Neural progenitor cell (in vitro differentiated cells): ENCODE measurements at regions not wholly inside any gene's neighbourhood (a gene's known extent, or its start where the extent isn't known, plus 50 kb on each side); places are given as distances from the start of the nearest gene placed in this dataset.

Experiments
- DNase-seq: peaks from one replicate; pipeline ENCODE4 v3.0.0-alpha.2; 2016; ENCODE audit warnings: low spot score
- H2AFZ ChIP-seq: fragments of 200-600 bp; sonication (generic); replicated peaks from 2 replicates; pipeline ENCODE4 v1.6.1; 2016; ENCODE audit warnings: antibody characterized with exemption
- H3F3A ChIP-seq: fragments of 200-600 bp; sonication (generic); 2 replicates; pipeline ENCODE4 v1.6.1; 2016; ENCODE audit warnings: antibody characterized with exemption, low read depth
- H3K27ac ChIP-seq: fragments of 200-600 bp; sonication (generic); 2 replicates; pipeline ENCODE4 v1.5.1; 2016; ENCODE audit warnings: mild to moderate bottlenecking
- H3K27me3 ChIP-seq: fragments of 200-600 bp; sonication (generic); 2 replicates; pipeline ENCODE4 v1.6.1; 2016; ENCODE audit warnings: mild to moderate bottlenecking, moderate library complexity
- H3K36me3 ChIP-seq: fragments of 200-600 bp; sonication (generic); 2 replicates; pipeline ENCODE4 v1.5.1; 2016
- H3K4me1 ChIP-seq: fragments of 200-600 bp; sonication (generic); 2 replicates; pipeline ENCODE4 v1.6.1; 2016; ENCODE audit warnings: mixed run types
- H3K4me2 ChIP-seq: fragments of 200-600 bp; sonication (generic); 2 replicates; pipeline ENCODE4 v1.6.1; 2016
- H3K4me3 ChIP-seq: fragments of 200-600 bp; sonication (generic); 2 replicates; pipeline ENCODE4 v1.5.1; 2016
- H3K79me2 ChIP-seq: fragments of 200-600 bp; sonication (generic); 2 replicates; pipeline ENCODE4 v1.6.1; 2016; ENCODE audit warnings: low read depth
- H3K9ac ChIP-seq: fragments of 200-600 bp; sonication (generic); 2 replicates; pipeline ENCODE4 v1.6.1; 2016
- H3K9me3 ChIP-seq: fragments of 200-600 bp; sonication (generic); 2 replicates; pipeline ENCODE4 v1.5.1; 2016; ENCODE audit warnings: low read depth
- H4K20me1 ChIP-seq: fragments of 200-600 bp; sonication (generic); 2 replicates; pipeline ENCODE4 v1.6.1; 2016; ENCODE audit warnings: low read depth
- H3K27ac Mint-ChIP-seq: 3 replicates; pipeline ENCODE4 v1.8.0; 2021; ENCODE audit warnings: mixed read lengths
- H3K27me3 Mint-ChIP-seq: 2 replicates; pipeline ENCODE4 v1.8.0; 2022; ENCODE audit warnings: low read depth, mild to moderate bottlenecking, inconsistent platforms, moderate library complexity, mixed read lengths; ENCODE audit not compliant: insufficient read depth
- H3K36me3 Mint-ChIP-seq: 3 replicates; pipeline ENCODE4 v1.8.0; 2021; ENCODE audit warnings: mixed read lengths
- H3K4me1 Mint-ChIP-seq: 3 replicates; pipeline ENCODE4 v1.8.0; 2021; ENCODE audit warnings: mixed read lengths
- H3K4me3 Mint-ChIP-seq: 3 replicates; pipeline ENCODE4 v1.8.0; 2021; ENCODE audit warnings: mild to moderate bottlenecking, moderate library complexity, mixed read lengths
- H3K9me3 Mint-ChIP-seq: 3 replicates; pipeline ENCODE4 v1.8.0; 2020; ENCODE audit warnings: mixed read lengths
- EZH2 ChIP-seq: fragments of 200-600 bp; sonication (generic); IDR thresholded peaks from 2 replicates; pipeline ENCODE4 v1.6.1; 2017; ENCODE audit warnings: antibody characterized with exemption, mild to moderate bottlenecking, moderate library complexity
- EZH2phosphoT487 ChIP-seq: fragments of 200-600 bp; sonication (generic); IDR thresholded peaks from 2 replicates; pipeline ENCODE4 v1.6.1; 2017; ENCODE audit warnings: antibody characterized with exemption
- TF ChIP-seq, protein P1 (sequence below): fragments of 200-600 bp; sonication (generic); IDR thresholded peaks from 2 replicates; pipeline ENCODE4 v1.5.1; 2017; ENCODE audit warnings: antibody characterized with exemption, mild to moderate bottlenecking

DNA sequence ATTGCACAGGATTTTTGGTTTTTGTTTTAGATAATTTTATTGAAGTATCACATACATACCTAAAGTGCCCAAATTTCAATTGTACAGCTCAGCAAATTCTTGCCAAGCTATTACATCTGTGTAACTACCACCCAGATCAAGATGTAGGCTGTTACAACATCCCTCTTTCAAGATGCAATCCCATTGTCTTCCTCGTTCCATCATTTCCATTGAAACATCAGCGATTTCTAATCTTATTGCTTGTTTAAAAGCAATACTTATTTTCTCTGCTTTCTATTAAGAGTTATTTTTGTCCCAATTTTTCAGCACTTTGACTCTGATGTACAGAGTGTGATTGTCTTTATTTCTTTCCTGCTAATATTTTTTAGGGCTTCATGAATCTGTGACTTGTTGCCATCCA lies 372.8 kb upstream of the SHH start:
- H3K9me3 ChIP-seq, result no peaks in the 10 kb centered on the region
- peaks cover 9% of the 10 kb centered on the region for H3K9me3 Mint-ChIP-seq
- TF ChIP-seq EZH2phosphoT487 (no peak), EZH2 (no peak)
- TF ChIP-seq, protein P1, sequence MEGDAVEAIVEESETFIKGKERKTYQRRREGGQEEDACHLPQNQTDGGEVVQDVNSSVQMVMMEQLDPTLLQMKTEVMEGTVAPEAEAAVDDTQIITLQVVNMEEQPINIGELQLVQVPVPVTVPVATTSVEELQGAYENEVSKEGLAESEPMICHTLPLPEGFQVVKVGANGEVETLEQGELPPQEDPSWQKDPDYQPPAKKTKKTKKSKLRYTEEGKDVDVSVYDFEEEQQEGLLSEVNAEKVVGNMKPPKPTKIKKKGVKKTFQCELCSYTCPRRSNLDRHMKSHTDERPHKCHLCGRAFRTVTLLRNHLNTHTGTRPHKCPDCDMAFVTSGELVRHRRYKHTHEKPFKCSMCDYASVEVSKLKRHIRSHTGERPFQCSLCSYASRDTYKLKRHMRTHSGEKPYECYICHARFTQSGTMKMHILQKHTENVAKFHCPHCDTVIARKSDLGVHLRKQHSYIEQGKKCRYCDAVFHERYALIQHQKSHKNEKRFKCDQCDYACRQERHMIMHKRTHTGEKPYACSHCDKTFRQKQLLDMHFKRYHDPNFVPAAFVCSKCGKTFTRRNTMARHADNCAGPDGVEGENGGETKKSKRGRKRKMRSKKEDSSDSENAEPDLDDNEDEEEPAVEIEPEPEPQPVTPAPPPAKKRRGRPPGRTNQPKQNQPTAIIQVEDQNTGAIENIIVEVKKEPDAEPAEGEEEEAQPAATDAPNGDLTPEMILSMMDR, result no peak

DNA sequence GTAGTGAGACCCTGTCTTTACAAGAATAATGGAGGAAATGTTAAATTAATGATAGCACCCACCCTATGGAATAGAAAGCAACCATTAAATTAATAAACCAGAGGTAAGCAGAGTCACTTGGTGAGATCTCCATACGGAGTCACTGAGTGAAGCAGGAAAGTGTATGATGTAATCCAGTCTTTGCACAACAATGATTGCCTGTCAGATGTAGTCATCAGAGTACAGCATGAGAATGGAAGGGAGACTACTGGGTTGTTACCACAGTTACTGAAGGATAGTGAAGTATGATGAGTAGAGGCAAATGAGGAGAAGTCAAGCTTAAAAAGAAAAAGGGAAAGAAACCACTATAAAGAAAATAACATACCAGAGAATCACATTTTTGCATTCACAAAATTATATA lies 371.9 kb upstream of the SHH start:
- H3K79me2 ChIP-seq, result no peaks in the 10 kb centered on the region
- no peaks in the 10 kb centered on the region for H4K20me1 ChIP-seq
- DNase-seq, result no peak
- Mint-ChIP-seq H3K27ac (no peak overlapping the region), H3K4me3 (no peak overlapping the region), H3K27me3 (peaks cover 2% of the 10 kb centered on the region), H3K36me3 (no peaks in the 10 kb centered on the region), H3K9me3 (peaks cover 9% of the 10 kb centered on the region), H3K4me1 (no peaks in the 10 kb centered on the region)
- no peak overlapping the region for H3K4me2 ChIP-seq
- no peaks in the 10 kb centered on the region for H3K4me1 ChIP-seq
- no peaks in the 10 kb centered on the region for H3K9me3 ChIP-seq
- no peak for TF ChIP-seq EZH2
- H3K9ac ChIP-seq, result no peak overlapping the region
- no peak overlapping the region for H3K4me3 ChIP-seq
- H3K27ac ChIP-seq, result no peak overlapping the region
- no peak overlapping the region for H2AFZ ChIP-seq
- no peaks in the 10 kb centered on the region for H3K27me3 ChIP-seq
- no peaks in the 10 kb centered on the region for H3K36me3 ChIP-seq
- H3F3A ChIP-seq, result no peaks in the 10 kb centered on the region

More for the DNA sequence above, 372.8 kb upstream of the SHH start:
- no peak overlapping the region for H2AFZ ChIP-seq
- peaks cover 2% of the 10 kb centered on the region for H3K27me3 Mint-ChIP-seq
- H3K79me2 ChIP-seq, result no peaks in the 10 kb centered on the region
- no peaks in the 10 kb centered on the region for H3K36me3 ChIP-seq
- no peak overlapping the region for H3K27ac ChIP-seq
- no peak for DNase-seq
- H3K27ac Mint-ChIP-seq, result no peak overlapping the region
- H3K4me3 ChIP-seq, result no peak overlapping the region
- H3K9ac ChIP-seq, result no peak overlapping the region
- H3F3A ChIP-seq, result no peaks in the 10 kb centered on the region
- H3K4me2 ChIP-seq, result no peak overlapping the region
- no peaks in the 10 kb centered on the region for H3K27me3 ChIP-seq
- H3K4me3 Mint-ChIP-seq, result no peak overlapping the region
- no peaks in the 10 kb centered on the region for H4K20me1 ChIP-seq
- H3K4me1 ChIP-seq, result no peaks in the 10 kb centered on the region
- no peaks in the 10 kb centered on the region for H3K4me1 Mint-ChIP-seq
- no peaks in the 10 kb centered on the region for H3K36me3 Mint-ChIP-seq

DNA sequence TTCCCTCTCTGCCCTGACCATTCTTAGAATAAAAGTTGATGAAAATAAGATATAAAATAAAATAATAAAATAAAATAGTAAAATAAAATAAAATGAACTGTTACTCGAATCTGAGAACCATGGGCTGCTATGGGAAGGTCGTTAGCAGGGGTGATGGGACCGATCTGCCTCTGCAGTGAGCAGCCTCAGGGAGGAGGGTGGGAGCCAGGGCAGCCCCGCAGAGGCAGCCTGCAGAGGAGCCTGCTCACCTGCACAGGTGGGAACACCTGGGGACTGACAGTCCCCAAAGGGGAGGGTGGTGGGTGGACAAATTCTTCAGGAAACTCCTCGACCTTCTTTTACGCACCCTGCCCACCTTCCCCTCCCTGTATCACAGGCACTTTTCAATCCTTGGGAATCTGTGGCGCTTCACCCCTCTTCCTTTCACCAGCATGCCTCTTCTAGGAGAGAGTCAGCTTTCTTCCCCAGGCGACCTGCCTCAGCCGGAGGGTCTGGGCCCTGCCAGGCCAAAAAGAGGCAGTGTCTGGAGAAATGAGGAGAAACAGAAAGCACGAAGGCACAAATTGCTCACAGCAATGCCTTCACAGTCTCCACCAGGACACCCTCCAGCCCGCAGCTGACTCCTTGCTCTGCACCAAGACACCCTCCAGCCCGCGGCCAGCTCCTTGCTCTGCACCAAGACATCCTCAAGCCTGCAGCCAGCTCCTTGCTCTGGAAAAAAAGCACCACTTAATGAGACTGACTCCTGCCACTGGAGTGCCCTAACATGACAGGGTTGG lies 368.4 kb upstream of the SHH start:
- Histone ChIP-seq H3K79me2 (no peaks in the 10 kb centered on the region), H3K9me3 (no peaks in the 10 kb centered on the region), H4K20me1 (no peaks in the 10 kb centered on the region), H3F3A (no peaks in the 10 kb centered on the region), H3K4me2 (no peak overlapping the region), H3K36me3 (no peaks in the 10 kb centered on the region), H3K27me3 (no peaks in the 10 kb centered on the region), H2AFZ (no peak overlapping the region), H3K27ac (no peak overlapping the region), H3K4me1 (no peaks in the 10 kb centered on the region), H3K4me3 (no peak overlapping the region), H3K9ac (no peak overlapping the region)
- TF ChIP-seq EZH2 (no peak), EZH2phosphoT487 (no peak)
- TF ChIP-seq, protein P1, result no peak
- H3K4me1 Mint-ChIP-seq, result no peaks in the 10 kb centered on the region
- no peak for DNase-seq
- no peak overlapping the region for H3K27ac Mint-ChIP-seq
- peaks cover 5% of the 10 kb centered on the region for H3K9me3 Mint-ChIP-seq
- no peaks in the 10 kb centered on the region for H3K36me3 Mint-ChIP-seq
- H3K27me3 Mint-ChIP-seq, result peaks cover 2% of the 10 kb centered on the region
- no peak overlapping the region for H3K4me3 Mint-ChIP-seq

DNA sequence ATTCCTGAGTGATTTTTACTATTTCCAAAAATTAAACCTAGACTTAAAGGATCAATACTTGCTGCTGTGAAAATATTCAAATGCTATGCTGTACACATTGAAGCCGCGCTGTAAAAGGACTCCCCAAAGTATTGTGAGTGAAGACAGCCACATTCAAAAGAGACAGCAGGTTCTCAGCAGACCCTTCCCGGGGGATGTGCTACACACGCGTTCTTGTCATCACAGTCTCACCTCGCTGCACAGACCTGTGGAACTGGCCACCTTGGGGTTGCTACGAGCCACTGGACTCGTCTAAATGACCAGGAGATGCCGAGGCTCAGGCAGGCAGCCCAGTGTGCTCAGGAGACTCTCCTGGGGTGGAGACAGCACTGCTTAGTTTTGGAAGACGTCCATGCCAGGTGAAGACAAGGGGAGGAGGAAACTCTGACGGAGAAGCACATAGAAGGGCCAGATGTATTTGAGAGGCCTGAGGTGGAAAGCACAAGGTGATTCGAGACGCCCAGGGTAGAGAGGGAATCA lies 367.7 kb upstream of the SHH start:
- TF ChIP-seq EZH2phosphoT487 (no peak), EZH2 (no peak)
- TF ChIP-seq, protein P1, result no peak
- Histone ChIP-seq H3K9ac (no peak overlapping the region), H3K9me3 (no peaks in the 10 kb centered on the region), H3K27me3 (no peaks in the 10 kb centered on the region), H3K4me3 (no peak overlapping the region), H2AFZ (no peak overlapping the region), H4K20me1 (no peaks in the 10 kb centered on the region), H3K4me2 (no peak overlapping the region), H3K27ac (no peak overlapping the region), H3K4me1 (no peaks in the 10 kb centered on the region), H3K79me2 (no peaks in the 10 kb centered on the region), H3F3A (no peaks in the 10 kb centered on the region), H3K36me3 (no peaks in the 10 kb centered on the region)
- H3K9me3 Mint-ChIP-seq, result peaks cover 5% of the 10 kb centered on the region
- DNase-seq, result no peak
- peaks cover 2% of the 10 kb centered on the region for H3K27me3 Mint-ChIP-seq
- no peaks in the 10 kb centered on the region for H3K4me1 Mint-ChIP-seq
- H3K27ac Mint-ChIP-seq, result no peak overlapping the region
- no peak overlapping the region for H3K4me3 Mint-ChIP-seq
- H3K36me3 Mint-ChIP-seq, result no peaks in the 10 kb centered on the region
